ENCODE measurements at regions not wholly inside any gene's neighbourhood (a gene's known extent, or its start where the extent isn't known, plus 50 kb on each side); places are given as distances from the start of the nearest gene placed in this dataset.

- TF ChIP-seq CTCF (IDR thresholded peaks at IDR 0.05) = no peak
- no peak for TF ChIP-seq POLR2A (IDR thresholded peaks at IDR 0.05)
Measured at GRCh38 chr10:36030516-36030915, 388.4 kb upstream of the FZD8 start.

All from right lobe of liver (tissue), 4 donors.